GM19035 (cell line): ENCODE measurements at regions not wholly inside any gene's neighbourhood (a gene's known extent, or its start where the extent isn't known, plus 50 kb on each side); places are given as distances from the start of the nearest gene placed in this dataset.

Experiments
- ATAC-seq: cut with Tn5 transposase; IDR thresholded peaks from one replicate; pipeline ENCODE4 v1.9.1; 2021; ENCODE audit not compliant: unreplicated experiment

GRCh38 chr13:73286177-73286576 lies 227.4 kb downstream of the KLF5 start:
- no peak for ATAC-seq

- ATAC-seq = no peak
These were observed 225.5 kb downstream of the KLF5 start for GRCh38 chr13:73284081-73284874.

- no peak for ATAC-seq
These were observed 224.8 kb downstream of the KLF5 start for GRCh38 chr13:73283636-73284035.

- ATAC-seq = no peak
These were observed 222.9 kb downstream of the KLF5 start for GRCh38 chr13:73281746-73282145.

- ATAC-seq = no peak
These were observed 219.4 kb downstream of the KLF5 start for GRCh38 chr13:73278186-73278585.

GRCh38 chr13:73275163-73275562 lies 216.4 kb downstream of the KLF5 start:
- no peak for ATAC-seq

GRCh38 chr13:73274147-73274546 lies 215.3 kb downstream of the KLF5 start:
- ATAC-seq = no peak

- no peak for ATAC-seq
These were observed 214.9 kb downstream of the KLF5 start for GRCh38 chr13:73273745-73274144.

GRCh38 chr13:73273276-73273675 lies 214.5 kb downstream of the KLF5 start:
- no peak for ATAC-seq

- no peak for ATAC-seq
These were observed 214.0 kb downstream of the KLF5 start for GRCh38 chr13:73272831-73273230.

GRCh38 chr13:73268306-73268705 lies 209.5 kb downstream of the KLF5 start:
- ATAC-seq = no peak

- no peak for ATAC-seq
These were observed 207.9 kb downstream of the KLF5 start for GRCh38 chr13:73266640-73267180.

- ATAC-seq = no peak
These were observed 204.2 kb downstream of the KLF5 start for GRCh38 chr13:73262862-73263627.

- ATAC-seq = no peak
These were observed 203.0 kb downstream of the KLF5 start for GRCh38 chr13:73261739-73262216.

- no peak for ATAC-seq
These were observed 200.5 kb downstream of the KLF5 start for GRCh38 chr13:73259061-73260017.

- no peak for ATAC-seq
These were observed 199.6 kb downstream of the KLF5 start for GRCh38 chr13:73258406-73258805.

- ATAC-seq = no peak
These were observed 196.0 kb downstream of the KLF5 start for GRCh38 chr13:73254827-73255226.

GRCh38 chr13:73251626-73252265 lies 192.9 kb downstream of the KLF5 start:
- ATAC-seq = no peak

GRCh38 chr13:73250061-73250460 lies 191.3 kb downstream of the KLF5 start:
- ATAC-seq = no peak
